ENCODE measurements at regions not wholly inside any gene's neighbourhood (a gene's known extent, or its start where the extent isn't known, plus 50 kb on each side); places are given as distances from the start of the nearest gene placed in this dataset.
A peak's percentile ranks its signal among the peaks of the same experiment; 100 is the strongest.

DNA sequence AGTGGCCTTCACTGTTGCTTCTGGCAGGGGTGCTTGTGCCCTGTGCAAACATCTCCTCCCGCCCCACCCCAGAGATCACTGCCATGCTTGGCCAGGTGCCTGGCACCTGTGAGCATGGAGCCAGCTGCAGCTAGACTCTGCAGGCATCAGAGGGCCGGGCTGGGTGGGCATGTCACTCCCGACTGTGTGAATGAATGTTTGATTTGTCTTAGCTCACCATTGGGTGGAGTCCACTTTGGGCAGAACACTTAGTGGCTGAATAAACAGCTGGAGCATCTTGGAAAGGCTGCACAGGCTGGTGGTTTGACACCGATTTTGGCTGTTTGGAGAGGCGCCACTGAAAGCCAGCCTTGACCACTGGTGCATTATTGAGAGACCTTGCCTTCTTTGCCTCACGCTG is 267.3 kb downstream of the DLEU7 start:
- DNase-seq (ENCODE audit: insufficient read length, low spot score) = no peak
- TF ChIP-seq, protein P1, sequence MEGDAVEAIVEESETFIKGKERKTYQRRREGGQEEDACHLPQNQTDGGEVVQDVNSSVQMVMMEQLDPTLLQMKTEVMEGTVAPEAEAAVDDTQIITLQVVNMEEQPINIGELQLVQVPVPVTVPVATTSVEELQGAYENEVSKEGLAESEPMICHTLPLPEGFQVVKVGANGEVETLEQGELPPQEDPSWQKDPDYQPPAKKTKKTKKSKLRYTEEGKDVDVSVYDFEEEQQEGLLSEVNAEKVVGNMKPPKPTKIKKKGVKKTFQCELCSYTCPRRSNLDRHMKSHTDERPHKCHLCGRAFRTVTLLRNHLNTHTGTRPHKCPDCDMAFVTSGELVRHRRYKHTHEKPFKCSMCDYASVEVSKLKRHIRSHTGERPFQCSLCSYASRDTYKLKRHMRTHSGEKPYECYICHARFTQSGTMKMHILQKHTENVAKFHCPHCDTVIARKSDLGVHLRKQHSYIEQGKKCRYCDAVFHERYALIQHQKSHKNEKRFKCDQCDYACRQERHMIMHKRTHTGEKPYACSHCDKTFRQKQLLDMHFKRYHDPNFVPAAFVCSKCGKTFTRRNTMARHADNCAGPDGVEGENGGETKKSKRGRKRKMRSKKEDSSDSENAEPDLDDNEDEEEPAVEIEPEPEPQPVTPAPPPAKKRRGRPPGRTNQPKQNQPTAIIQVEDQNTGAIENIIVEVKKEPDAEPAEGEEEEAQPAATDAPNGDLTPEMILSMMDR (IDR thresholded peaks at IDR 0.05; ENCODE audit: insufficient read depth, missing control alignments) = no peak
- no peak for FAIRE-seq

DNA sequence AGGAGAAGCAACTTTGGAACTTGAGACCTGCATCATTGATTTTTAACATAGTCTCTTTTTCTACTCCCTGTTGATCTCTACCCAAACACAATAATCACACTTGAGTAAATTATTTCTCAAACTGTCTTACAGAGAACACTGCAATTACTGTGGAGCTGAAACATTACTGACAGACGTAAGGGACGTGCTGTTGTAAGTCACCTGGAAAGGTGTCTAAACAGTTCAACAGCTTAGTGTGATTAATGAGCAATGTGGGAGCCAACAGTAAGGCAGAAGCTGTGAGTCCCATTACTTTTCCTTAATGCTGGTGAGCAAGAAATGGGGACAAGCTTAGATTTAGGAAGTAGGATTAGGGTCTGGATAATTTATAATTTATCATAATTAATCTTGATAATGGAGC is 265.7 kb downstream of the DLEU7 start:
- DNase-seq (ENCODE audit: insufficient read length, low spot score) = no peak
- TF ChIP-seq, protein P1 (IDR thresholded peaks at IDR 0.05; ENCODE audit: insufficient read depth, missing control alignments) = no peak
- FAIRE-seq = no peak

DNA sequence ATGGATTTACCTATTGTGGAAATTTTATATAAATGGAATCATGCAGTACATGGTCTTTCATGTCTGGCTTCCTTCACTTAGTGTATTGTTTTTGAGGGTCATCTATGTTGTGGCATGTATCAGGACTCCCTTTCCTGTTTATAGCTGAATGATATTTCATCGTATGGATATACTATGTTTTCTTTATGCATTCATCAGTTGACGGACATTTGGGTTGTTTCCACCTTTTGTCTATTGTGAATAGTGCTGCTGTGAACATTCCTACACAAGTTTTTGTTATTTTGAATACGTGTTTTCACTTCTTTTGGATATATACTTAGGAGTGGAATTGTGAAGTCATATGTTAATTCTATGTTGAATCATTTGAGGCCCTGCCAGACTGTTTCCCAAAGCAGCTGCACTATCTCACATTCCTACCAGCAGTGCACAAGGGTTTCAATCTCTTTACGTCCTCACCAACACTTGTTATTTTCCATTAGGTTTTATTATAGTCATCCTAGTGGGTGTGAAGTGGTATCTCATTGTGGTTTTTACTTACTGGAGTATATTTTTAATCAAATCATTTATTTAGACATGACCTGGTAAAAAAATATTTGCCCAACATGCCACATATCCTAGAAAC is 262.7 kb downstream of the DLEU7 start:
- FAIRE-seq = no peak
- TF ChIP-seq, protein P1 (IDR thresholded peaks at IDR 0.05; ENCODE audit: insufficient read depth, missing control alignments) = no peak
- no peak for DNase-seq (ENCODE audit: insufficient read length, low spot score)

DNA sequence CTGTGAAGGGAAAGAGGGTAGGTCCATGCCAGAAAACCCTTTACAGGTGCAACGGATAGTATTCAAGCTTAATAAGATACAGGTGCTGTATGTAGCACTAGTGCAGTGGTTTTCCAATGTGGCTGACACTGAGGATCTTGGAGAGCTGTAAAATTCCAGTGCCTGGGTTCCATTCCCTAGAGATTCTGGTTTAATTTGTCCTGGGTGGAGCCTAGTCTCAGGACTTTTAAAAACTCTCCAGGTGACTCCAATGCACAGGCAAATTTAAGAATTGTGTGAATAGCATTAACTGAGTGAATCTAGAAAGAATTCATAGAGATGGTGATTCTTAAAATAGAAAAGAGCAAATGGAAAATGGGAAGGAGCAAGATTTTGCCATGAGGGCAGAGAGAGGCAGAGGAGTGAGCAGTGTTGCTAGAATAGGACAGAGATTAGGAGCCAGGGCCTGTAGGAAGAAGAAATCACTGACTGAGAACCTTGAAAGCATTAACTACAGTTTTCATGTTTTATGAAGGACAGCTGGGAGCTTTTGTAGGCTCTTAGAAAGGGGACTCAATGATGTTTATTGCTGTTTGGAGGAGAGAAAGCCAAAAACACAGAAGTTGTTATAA is 261.8 kb downstream of the DLEU7 start:
- TF ChIP-seq, protein P1 (IDR thresholded peaks at IDR 0.05; ENCODE audit: insufficient read depth, missing control alignments) = no peak
- FAIRE-seq (no peak), DNase-seq (ENCODE audit: insufficient read length, low spot score) (no peak)

DNA sequence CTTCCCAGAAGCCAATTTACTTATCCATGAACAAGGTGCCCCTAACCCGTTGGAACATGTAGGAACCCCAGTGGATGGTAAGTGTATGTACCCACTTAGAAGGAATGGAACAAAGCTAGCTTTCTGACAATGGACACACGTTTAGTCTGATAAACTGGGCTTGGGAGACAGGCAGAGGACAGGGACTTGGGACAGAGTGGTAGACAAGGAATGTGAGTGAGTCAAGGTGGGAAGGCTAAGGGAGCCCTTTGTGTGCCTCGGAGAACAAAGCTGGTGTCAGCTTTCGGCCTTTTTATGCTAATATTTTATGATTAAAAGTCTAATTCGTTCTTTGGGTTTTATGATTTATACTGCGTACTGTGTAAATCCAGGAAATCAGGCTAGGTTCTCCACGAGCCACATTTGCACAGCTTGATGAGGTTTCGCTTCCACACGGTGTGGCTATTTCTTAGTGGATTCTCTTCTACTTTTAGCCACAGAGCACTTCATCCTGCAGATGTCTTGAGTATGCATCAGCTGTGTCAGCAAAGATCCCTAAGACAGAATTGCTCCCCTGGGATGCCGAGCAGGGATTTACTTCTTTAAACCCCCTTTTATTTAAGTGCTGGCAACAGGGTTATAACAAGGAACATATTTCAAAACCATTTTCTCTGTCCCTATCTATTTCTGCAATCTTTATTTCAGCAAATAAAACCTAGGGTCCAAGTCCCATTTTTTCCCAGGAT is 258.5 kb downstream of the DLEU7 start:
- TF ChIP-seq, protein P1 (IDR thresholded peaks at IDR 0.05; ENCODE audit: insufficient read depth, missing control alignments) = no peak
- FAIRE-seq (no peak), DNase-seq (ENCODE audit: insufficient read length, low spot score) (peak; percentile 25)

DNA sequence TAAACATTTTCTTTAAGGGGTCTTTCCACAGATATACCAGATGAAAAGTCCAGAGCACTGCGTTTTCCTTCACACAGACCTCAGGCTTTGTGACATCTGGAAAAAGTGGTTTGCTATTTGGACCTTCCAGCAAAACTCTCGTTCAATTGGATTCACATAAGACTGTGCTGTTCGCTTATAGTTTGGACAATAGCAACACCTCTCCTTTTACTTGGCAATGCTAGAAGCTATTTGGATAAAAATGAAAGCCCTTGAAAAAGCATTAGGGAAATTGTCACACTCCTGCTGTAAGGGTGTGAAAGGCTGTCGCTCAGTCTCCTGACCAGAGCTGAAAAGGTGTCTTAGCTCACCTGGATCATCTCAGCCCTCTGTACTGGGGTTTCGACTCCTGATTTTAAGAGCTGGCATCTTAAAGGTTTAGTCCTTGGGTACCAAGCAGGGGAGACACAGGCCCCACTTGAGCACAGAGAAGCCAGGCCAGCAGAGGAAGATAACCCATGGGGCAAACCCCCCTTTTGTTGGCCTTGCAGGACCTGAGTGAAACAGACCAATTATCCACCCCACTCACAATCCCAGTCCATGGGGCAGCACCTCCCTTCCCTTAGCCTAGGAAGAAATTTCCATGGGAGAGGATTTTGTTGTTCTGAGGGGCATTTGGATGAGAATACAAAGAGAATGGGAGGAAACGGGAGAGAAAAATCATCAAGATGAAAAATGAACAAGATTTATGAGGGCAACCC is 257.6 kb downstream of the DLEU7 start:
- TF ChIP-seq, protein P1 (IDR thresholded peaks at IDR 0.05; ENCODE audit: insufficient read depth, missing control alignments) = no peak
- FAIRE-seq (no peak), DNase-seq (ENCODE audit: insufficient read length, low spot score) (no peak)

Data from D721Med (cell line).